ENCODE measurements at regions not wholly inside any gene's neighbourhood (a gene's known extent, or its start where the extent isn't known, plus 50 kb on each side); places are given as distances from the start of the nearest gene placed in this dataset.

DNA sequence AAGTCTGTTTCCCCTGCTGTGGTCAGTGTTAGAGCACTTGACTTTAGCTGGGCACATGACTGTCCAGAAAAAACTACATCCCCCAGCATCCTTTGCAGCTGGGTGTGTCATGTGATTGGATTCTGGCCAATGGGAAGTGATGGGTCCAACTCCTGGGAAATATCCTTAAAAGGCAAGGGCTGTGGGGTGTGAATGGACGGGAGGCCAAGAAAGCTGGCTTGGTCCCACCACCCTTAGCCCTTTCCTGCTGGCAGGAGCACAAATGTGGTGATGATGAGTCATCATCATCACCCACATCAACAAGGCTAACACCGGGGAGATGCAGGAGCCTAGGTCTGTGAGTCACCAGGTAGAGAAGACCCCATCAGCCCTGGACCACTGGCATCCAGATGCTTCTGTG lies 341.7 kb downstream of the C16orf95 start (continued):
- TF ChIP-seq, protein P1, sequence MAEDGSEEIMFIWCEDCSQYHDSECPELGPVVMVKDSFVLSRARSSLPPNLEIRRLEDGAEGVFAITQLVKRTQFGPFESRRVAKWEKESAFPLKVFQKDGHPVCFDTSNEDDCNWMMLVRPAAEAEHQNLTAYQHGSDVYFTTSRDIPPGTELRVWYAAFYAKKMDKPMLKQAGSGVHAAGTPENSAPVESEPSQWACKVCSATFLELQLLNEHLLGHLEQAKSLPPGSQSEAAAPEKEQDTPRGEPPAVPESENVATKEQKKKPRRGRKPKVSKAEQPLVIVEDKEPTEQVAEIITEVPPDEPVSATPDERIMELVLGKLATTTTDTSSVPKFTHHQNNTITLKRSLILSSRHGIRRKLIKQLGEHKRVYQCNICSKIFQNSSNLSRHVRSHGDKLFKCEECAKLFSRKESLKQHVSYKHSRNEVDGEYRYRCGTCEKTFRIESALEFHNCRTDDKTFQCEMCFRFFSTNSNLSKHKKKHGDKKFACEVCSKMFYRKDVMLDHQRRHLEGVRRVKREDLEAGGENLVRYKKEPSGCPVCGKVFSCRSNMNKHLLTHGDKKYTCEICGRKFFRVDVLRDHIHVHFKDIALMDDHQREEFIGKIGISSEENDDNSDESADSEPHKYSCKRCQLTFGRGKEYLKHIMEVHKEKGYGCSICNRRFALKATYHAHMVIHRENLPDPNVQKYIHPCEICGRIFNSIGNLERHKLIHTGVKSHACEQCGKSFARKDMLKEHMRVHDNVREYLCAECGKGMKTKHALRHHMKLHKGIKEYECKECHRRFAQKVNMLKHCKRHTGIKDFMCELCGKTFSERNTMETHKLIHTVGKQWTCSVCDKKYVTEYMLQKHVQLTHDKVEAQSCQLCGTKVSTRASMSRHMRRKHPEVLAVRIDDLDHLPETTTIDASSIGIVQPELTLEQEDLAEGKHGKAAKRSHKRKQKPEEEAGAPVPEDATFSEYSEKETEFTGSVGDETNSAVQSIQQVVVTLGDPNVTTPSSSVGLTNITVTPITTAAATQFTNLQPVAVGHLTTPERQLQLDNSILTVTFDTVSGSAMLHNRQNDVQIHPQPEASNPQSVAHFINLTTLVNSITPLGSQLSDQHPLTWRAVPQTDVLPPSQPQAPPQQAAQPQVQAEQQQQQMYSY (CRISPR knock-in tag; IDR thresholded peaks at IDR 0.05): no peak
- TF ChIP-seq, protein P2, sequence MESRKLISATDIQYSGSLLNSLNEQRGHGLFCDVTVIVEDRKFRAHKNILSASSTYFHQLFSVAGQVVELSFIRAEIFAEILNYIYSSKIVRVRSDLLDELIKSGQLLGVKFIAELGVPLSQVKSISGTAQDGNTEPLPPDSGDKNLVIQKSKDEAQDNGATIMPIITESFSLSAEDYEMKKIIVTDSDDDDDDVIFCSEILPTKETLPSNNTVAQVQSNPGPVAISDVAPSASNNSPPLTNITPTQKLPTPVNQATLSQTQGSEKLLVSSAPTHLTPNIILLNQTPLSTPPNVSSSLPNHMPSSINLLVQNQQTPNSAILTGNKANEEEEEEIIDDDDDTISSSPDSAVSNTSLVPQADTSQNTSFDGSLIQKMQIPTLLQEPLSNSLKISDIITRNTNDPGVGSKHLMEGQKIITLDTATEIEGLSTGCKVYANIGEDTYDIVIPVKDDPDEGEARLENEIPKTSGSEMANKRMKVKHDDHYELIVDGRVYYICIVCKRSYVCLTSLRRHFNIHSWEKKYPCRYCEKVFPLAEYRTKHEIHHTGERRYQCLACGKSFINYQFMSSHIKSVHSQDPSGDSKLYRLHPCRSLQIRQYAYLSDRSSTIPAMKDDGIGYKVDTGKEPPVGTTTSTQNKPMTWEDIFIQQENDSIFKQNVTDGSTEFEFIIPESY (IDR thresholded peaks at IDR 0.05): no peak
- TF ChIP-seq, protein P3, sequence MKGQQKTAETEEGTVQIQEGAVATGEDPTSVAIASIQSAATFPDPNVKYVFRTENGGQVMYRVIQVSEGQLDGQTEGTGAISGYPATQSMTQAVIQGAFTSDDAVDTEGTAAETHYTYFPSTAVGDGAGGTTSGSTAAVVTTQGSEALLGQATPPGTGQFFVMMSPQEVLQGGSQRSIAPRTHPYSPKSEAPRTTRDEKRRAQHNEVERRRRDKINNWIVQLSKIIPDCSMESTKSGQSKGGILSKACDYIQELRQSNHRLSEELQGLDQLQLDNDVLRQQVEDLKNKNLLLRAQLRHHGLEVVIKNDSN (IDR thresholded peaks at IDR 0.05; ENCODE audit: borderline replicate concordance, extremely low read length, insufficient read depth, low read depth, low read length): peak; percentile 62
- TF ChIP-seq, protein P4, sequence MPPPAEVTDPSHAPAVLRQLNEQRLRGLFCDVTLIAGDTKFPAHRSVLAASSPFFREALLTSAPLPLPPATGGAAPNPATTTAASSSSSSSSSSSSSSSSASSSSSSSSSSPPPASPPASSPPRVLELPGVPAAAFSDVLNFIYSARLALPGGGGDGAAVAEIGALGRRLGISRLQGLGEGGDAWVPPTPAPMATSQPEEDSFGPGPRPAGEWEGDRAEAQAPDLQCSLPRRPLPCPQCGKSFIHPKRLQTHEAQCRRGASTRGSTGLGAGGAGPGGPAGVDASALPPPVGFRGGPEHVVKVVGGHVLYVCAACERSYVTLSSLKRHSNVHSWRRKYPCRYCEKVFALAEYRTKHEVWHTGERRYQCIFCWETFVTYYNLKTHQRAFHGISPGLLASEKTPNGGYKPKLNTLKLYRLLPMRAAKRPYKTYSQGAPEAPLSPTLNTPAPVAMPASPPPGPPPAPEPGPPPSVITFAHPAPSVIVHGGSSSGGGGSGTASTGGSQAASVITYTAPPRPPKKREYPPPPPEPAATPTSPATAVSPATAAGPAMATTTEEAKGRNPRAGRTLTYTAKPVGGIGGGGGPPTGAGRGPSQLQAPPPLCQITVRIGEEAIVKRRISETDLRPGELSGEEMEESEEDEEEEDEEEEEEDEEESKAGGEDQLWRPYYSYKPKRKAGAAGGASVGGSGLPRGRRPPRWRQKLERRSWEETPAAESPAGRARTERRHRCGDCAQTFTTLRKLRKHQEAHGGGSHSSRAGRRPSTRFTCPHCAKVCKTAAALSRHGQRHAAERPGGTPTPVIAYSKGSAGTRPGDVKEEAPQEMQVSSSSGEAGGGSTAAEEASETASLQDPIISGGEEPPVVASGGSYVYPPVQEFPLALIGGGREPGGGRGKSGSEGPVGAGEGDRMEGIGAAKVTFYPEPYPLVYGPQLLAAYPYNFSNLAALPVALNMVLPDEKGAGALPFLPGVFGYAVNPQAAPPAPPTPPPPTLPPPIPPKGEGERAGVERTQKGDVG (CRISPR knock-in tag; IDR thresholded peaks at IDR 0.05): no peak
- TF ChIP-seq, protein P5, sequence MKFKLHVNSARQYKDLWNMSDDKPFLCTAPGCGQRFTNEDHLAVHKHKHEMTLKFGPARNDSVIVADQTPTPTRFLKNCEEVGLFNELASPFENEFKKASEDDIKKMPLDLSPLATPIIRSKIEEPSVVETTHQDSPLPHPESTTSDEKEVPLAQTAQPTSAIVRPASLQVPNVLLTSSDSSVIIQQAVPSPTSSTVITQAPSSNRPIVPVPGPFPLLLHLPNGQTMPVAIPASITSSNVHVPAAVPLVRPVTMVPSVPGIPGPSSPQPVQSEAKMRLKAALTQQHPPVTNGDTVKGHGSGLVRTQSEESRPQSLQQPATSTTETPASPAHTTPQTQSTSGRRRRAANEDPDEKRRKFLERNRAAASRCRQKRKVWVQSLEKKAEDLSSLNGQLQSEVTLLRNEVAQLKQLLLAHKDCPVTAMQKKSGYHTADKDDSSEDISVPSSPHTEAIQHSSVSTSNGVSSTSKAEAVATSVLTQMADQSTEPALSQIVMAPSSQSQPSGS (IDR thresholded peaks at IDR 0.05; ENCODE audit: low read length): no peak
- TF ChIP-seq LARP7 (IDR thresholded peaks at IDR 0.05): no peak
- peak; percentile 64 for TF ChIP-seq SIX5 (IDR thresholded peaks at IDR 0.05; ENCODE audit: low read depth, low read length, severe bottlenecking)
- no peak for TF ChIP-seq SUZ12 (IDR thresholded peaks at IDR 0.05; ENCODE audit: unreplicated experiment)
- no peak for TF ChIP-seq EED (IDR thresholded peaks at IDR 0.05; ENCODE audit: low read depth)
- no peak for TF ChIP-seq CHD4 (IDR thresholded peaks at IDR 0.05)
- TF ChIP-seq NR2C1 (IDR thresholded peaks at IDR 0.05): no peak
- TF ChIP-seq, protein P6, sequence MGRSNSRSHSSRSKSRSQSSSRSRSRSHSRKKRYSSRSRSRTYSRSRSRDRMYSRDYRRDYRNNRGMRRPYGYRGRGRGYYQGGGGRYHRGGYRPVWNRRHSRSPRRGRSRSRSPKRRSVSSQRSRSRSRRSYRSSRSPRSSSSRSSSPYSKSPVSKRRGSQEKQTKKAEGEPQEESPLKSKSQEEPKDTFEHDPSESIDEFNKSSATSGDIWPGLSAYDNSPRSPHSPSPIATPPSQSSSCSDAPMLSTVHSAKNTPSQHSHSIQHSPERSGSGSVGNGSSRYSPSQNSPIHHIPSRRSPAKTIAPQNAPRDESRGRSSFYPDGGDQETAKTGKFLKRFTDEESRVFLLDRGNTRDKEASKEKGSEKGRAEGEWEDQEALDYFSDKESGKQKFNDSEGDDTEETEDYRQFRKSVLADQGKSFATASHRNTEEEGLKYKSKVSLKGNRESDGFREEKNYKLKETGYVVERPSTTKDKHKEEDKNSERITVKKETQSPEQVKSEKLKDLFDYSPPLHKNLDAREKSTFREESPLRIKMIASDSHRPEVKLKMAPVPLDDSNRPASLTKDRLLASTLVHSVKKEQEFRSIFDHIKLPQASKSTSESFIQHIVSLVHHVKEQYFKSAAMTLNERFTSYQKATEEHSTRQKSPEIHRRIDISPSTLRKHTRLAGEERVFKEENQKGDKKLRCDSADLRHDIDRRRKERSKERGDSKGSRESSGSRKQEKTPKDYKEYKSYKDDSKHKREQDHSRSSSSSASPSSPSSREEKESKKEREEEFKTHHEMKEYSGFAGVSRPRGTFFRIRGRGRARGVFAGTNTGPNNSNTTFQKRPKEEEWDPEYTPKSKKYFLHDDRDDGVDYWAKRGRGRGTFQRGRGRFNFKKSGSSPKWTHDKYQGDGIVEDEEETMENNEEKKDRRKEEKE (IDR thresholded peaks at IDR 0.05): no peak
- TF ChIP-seq BHLHE40 (IDR thresholded peaks at IDR 0.05; ENCODE audit: borderline replicate concordance in 1 of 2, low read depth in 2 of 2, low read length in 1 of 2): no peak
- TF ChIP-seq SMAD5 (IDR thresholded peaks at IDR 0.05; ENCODE audit: low read depth): no peak
- TF ChIP-seq FOXM1 (IDR thresholded peaks at IDR 0.05; ENCODE audit: low read depth, low read length): no peak
- no peak for TF ChIP-seq POU2F2 (IDR thresholded peaks at IDR 0.05; ENCODE audit: borderline replicate concordance, low read depth, low read length)
